HCT116 (cell line): ENCODE measurements at regions not wholly inside any gene's neighbourhood (a gene's known extent, or its start where the extent isn't known, plus 50 kb on each side); places are given as distances from the start of the nearest gene placed in this dataset.

Experiments used
- ATAC-seq: fragments of 200-7000 bp; cut with Tn5 transposase; 2 replicates; pipeline ENCODE4 v1.9.1; 2020; ENCODE audit warnings: mild to moderate bottlenecking, moderate library complexity
- BruUV-seq: library from RNA; stranded (reverse); fragments of 400-500 nt; replicated peaks from 2 replicates; lab custom pipeline; 2021; lab: Mats Ljungman, UMichigan
- CTCF ChIA-PET: fragments of 300-600 bp; sonication (Branson Sonifier 250); formaldehyde crosslinking; loops from one replicate; lab custom pipeline; 2021; ENCODE audit warnings: antibody characterized with exemption; lab: Charles Lee
- POLR2A ChIA-PET: fragments of 300-600, 350-600 bp; sonication (Branson Sonifier 250); formaldehyde crosslinking; loops from one replicate; lab custom pipeline; 2021; ENCODE audit warnings: antibody characterized with exemption; lab: Charles Lee
- RAD21 ChIA-PET, 2 experiments: fragments of 300-600 bp; sonication (Branson Sonifier 250); formaldehyde crosslinking; loops; one replicate each; lab custom pipeline; 2023; ENCODE audit warnings: low total read pairs in 2 of 2; ENCODE audit not compliant: uncharacterized antibody in 2 of 2, unreplicated experiment in 2 of 2, low non-redundant PET in 1 of 2; lab: Charles Lee
- DNase-seq: peaks from one replicate; pipeline ENCODE4 v3.0.0-alpha.2; 2010; ENCODE audit warnings: low read depth, low spot score
- H2AFZ ChIP-seq: fragments of 200-600 bp; shearing (Covaris generic), sonication (generic); 2 replicates; pipeline ENCODE4 v1.6.1; 2017; ENCODE audit warnings: low read depth, mixed run types, mixed read lengths, antibody characterized with exemption, low read length; ENCODE audit not compliant: poor library complexity, severe bottlenecking
- H3K27ac ChIP-seq: 2 replicates; pipeline ENCODE4 v1.5.1; 2012; ENCODE audit warnings: low read depth, low read length
- H3K27me3 ChIP-seq: fragments of 200-600 bp; sonication (generic); 2 replicates; pipeline ENCODE4 v1.6.1; 2016; ENCODE audit warnings: mixed run types, low read length, mixed read lengths; ENCODE audit not compliant: insufficient read depth
- H3K36me3 ChIP-seq, 2 experiments: fragments of 200-500 bp in 1 of 2; fragments of 200-600 bp in 1 of 2; sonication (Bioruptor generic) in 1 of 2; sonication (generic) in 1 of 2; 2 replicates each; pipeline versions ENCODE4 v1.5.1 to v1.6.1; 2014 to 2016; ENCODE audit warnings: low read length in 2 of 2, inconsistent platforms in 1 of 2, mixed read lengths in 1 of 2, mixed run types in 1 of 2; ENCODE audit not compliant: insufficient read depth in 2 of 2, control insufficient read depth in 1 of 2
- H3K4me1 ChIP-seq, 2 experiments: fragments of 200-600 bp in 1 of 2; sonication (generic) in 1 of 2; 2 replicates each; pipeline versions ENCODE4 v1.5.1 to v1.6.1; 2012 to 2017; ENCODE audit warnings: low read length in 2 of 2, inconsistent platforms in 1 of 2, mild to moderate bottlenecking in 1 of 2, mixed read lengths in 1 of 2, mixed run types in 1 of 2, moderate library complexity in 1 of 2; ENCODE audit not compliant: insufficient read depth in 2 of 2, control insufficient read depth in 1 of 2
- H3K4me2 ChIP-seq: fragments of 200-600 bp; sonication (generic); 2 replicates; pipeline ENCODE4 v1.6.1; 2017; ENCODE audit warnings: mixed run types, low read length, mixed read lengths
- H3K4me3 ChIP-seq, 2 experiments: fragments of 200-600 bp in 1 of 2; sonication (generic) in 1 of 2; replicated peaks in 1 of 2; 2 replicates each; pipeline ENCODE4 v1.5.1; 2011 to 2016; ENCODE audit warnings: low read length in 2 of 2, control low read depth in 1 of 2, low read depth in 1 of 2, mild to moderate bottlenecking in 1 of 2, mixed read lengths in 1 of 2, mixed run types in 1 of 2
- H3K79me2 ChIP-seq: fragments of 200-600 bp; sonication (generic); 2 replicates; pipeline ENCODE4 v1.6.1; 2017; ENCODE audit warnings: mild to moderate bottlenecking, mixed run types, low read length, moderate library complexity, mixed read lengths; ENCODE audit not compliant: insufficient read depth
- H3K9ac ChIP-seq: fragments of 200-600 bp; sonication (generic); 2 replicates; pipeline ENCODE4 v1.6.1; 2016; ENCODE audit warnings: low read length, mixed read lengths
- H3K9me2 ChIP-seq: fragments of 200-600 bp; sonication (generic), shearing (Covaris generic); 2 replicates; pipeline ENCODE4 v1.6.1; 2017; ENCODE audit warnings: mixed run types, mild to moderate bottlenecking, moderate library complexity; ENCODE audit not compliant: insufficient read depth
- H3K9me3 ChIP-seq, 2 experiments: fragments of 200-500 bp in 1 of 2; fragments of 200-600 bp in 1 of 2; sonication (Bioruptor generic) in 1 of 2; sonication (generic) in 1 of 2; 2 replicates each; pipeline ENCODE4 v1.6.1; 2014 to 2017; ENCODE audit warnings: low read length in 2 of 2, mixed read lengths in 2 of 2, inconsistent platforms in 1 of 2, low read depth in 1 of 2, mild to moderate bottlenecking in 1 of 2, mixed run types in 1 of 2, moderate library complexity in 1 of 2; ENCODE audit not compliant: control insufficient read depth in 1 of 2, insufficient read depth in 1 of 2
- H4K20me1 ChIP-seq: fragments of 200-600 bp; sonication (generic), shearing (Covaris generic); 2 replicates; pipeline ENCODE4 v1.6.1; 2017; ENCODE audit warnings: mixed run types, mild to moderate bottlenecking, moderate library complexity; ENCODE audit not compliant: insufficient read depth
- CEBPB ChIP-seq: IDR thresholded peaks from 2 replicates; pipeline ENCODE4 v1.6.1; 2012; ENCODE audit warnings: low read depth
- EGR1 ChIP-seq: IDR thresholded peaks from 2 replicates; pipeline ENCODE4 v1.6.1; 2012; ENCODE audit warnings: low read depth
- ELF1 ChIP-seq: IDR thresholded peaks from 2 replicates; pipeline ENCODE4 v1.6.1; 2012; ENCODE audit warnings: low read depth, borderline replicate concordance
- EZH2phosphoT487 ChIP-seq: fragments of 200-600 bp; IDR thresholded peaks from 2 replicates; pipeline ENCODE4 v1.6.1; 2018; ENCODE audit warnings: antibody characterized with exemption, borderline replicate concordance
- FOSL1 ChIP-seq: IDR thresholded peaks from 2 replicates; pipeline ENCODE4 v1.6.1; 2012; ENCODE audit warnings: low read depth
- JUND ChIP-seq: IDR thresholded peaks from 2 replicates; pipeline ENCODE4 v1.6.1; 2012
- MAX ChIP-seq: IDR thresholded peaks from 2 replicates; pipeline ENCODE4 v1.6.1; 2012
- POLR2A ChIP-seq: IDR thresholded peaks from 2 replicates; pipeline ENCODE4 v1.7.0; 2011; ENCODE audit warnings: borderline replicate concordance; ENCODE audit not compliant: insufficient read depth, insufficient read length; ENCODE audit errors: extremely low read depth
- RAD21 ChIP-seq: IDR thresholded peaks from 2 replicates; pipeline ENCODE4 v1.6.1; 2012; ENCODE audit warnings: low read depth, mild to moderate bottlenecking
- REST ChIP-seq: IDR thresholded peaks from 2 replicates; pipeline ENCODE4 v1.6.1; 2012; ENCODE audit warnings: low read depth
- SRF ChIP-seq: IDR thresholded peaks from 2 replicates; pipeline ENCODE4 v1.6.1; 2012; ENCODE audit warnings: low read depth
- TCF7L2 ChIP-seq: IDR thresholded peaks from 2 replicates; pipeline ENCODE4 v1.7.0; 2011; ENCODE audit warnings: borderline replicate concordance, inconsistent platforms; ENCODE audit not compliant: insufficient read depth, insufficient read length; ENCODE audit errors: extremely low read depth
- YY1 ChIP-seq: IDR thresholded peaks from 2 replicates; pipeline ENCODE4 v1.6.1; 2011; ENCODE audit warnings: low read length, low read depth, moderate library complexity, mild to moderate bottlenecking; ENCODE audit not compliant: insufficient replicate concordance; ENCODE audit errors: extremely low read depth
- ZNF274 ChIP-seq: fragments of 200-500 bp; sonication (Bioruptor generic); IDR thresholded peaks from 2 replicates; pipeline ENCODE4 v1.6.1; 2014; ENCODE audit warnings: mild to moderate bottlenecking, low read depth, low read length, inconsistent platforms
- intact Hi-C: fragments of 100-400 bp; cut with micrococcal nuclease; formaldehyde crosslinking; loops from 2 replicates; pipeline ENCODE4 v1.10.0; 2022
- TF ChIP-seq, protein P1 (sequence below): IDR thresholded peaks from 2 replicates; pipeline ENCODE4 v1.6.1; 2012
- TF ChIP-seq, protein P2 (sequence below): IDR thresholded peaks from 2 replicates; pipeline ENCODE4 v1.6.1; 2011; ENCODE audit warnings: mild to moderate bottlenecking, low read length, moderate library complexity; ENCODE audit not compliant: insufficient replicate concordance; ENCODE audit errors: extremely low read depth

- Histone ChIP-seq H3K9me3 (no peaks in the 10 kb centered on the region), H3K27ac (no peak overlapping the region), H3K4me2 (no peak overlapping the region), H4K20me1 (no peaks in the 10 kb centered on the region), H3K27me3 (no peaks in the 10 kb centered on the region), H3K4me1 (0 out of 4 replicates have a peak, but pooled peaks cover 0 to 3% of the 10 kb centered on the region in 2 experiments), H3K79me2 (no peaks in the 10 kb centered on the region), H3K9me2 (no peaks in the 10 kb centered on the region), H3K9ac (no peak overlapping the region), H3K4me3 (no peak overlapping the region), H3K36me3 (no peaks in the 10 kb centered on the region), H2AFZ (peak overlapping the region; percentile 39)
- ChIA-PET CTCF (no interaction called here), RAD21 (no interaction called here), POLR2A (no interaction called here)
- TF ChIP-seq EGR1 (no peak), TCF7L2 (no peak), YY1 (no peak), FOSL1 (peak; percentile 36; the same call in 1 of the 2 replicates)
- intact Hi-C loops: no loop called here
- ATAC-seq (no peak), DNase-seq (peak; percentile 13)
- no TSS peak for BruUV-seq
Measured at GRCh38 chr7:81111358-81111757, 192.5 kb upstream of the SEMA3C start.

- BruUV-seq: no TSS peak
- ChIA-PET CTCF (no interaction called here), RAD21 (no interaction called here), POLR2A (no interaction called here)
- Histone ChIP-seq H3K27ac (no peak overlapping the region), H3K4me2 (no peak overlapping the region), H3K79me2 (no peaks in the 10 kb centered on the region), H3K9me3 (no peaks in the 10 kb centered on the region), H3K4me1 (0 out of 4 replicates have a peak, but pooled peaks cover 0 to 3% of the 10 kb centered on the region in 2 experiments), H3K4me3 (no peak overlapping the region), H3K9me2 (no peaks in the 10 kb centered on the region), H3K27me3 (no peaks in the 10 kb centered on the region), H2AFZ (peak overlapping the region; percentile 49), H4K20me1 (no peaks in the 10 kb centered on the region), H3K36me3 (no peaks in the 10 kb centered on the region), H3K9ac (no peak overlapping the region)
- intact Hi-C loops: no loop called here
- DNase-seq (no peak), ATAC-seq (no peak)
- TF ChIP-seq REST (no peak), TCF7L2 (no peak), RAD21 (no peak), ZNF274 (no peak), YY1 (no peak), POLR2A (no peak), CEBPB (no peak), MAX (no peak), EZH2phosphoT487 (no peak), ELF1 (no peak), SRF (no peak), JUND (no peak)
- TF ChIP-seq, protein P1, sequence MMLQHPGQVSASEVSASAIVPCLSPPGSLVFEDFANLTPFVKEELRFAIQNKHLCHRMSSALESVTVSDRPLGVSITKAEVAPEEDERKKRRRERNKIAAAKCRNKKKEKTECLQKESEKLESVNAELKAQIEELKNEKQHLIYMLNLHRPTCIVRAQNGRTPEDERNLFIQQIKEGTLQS: no peak
- TF ChIP-seq, protein P2, sequence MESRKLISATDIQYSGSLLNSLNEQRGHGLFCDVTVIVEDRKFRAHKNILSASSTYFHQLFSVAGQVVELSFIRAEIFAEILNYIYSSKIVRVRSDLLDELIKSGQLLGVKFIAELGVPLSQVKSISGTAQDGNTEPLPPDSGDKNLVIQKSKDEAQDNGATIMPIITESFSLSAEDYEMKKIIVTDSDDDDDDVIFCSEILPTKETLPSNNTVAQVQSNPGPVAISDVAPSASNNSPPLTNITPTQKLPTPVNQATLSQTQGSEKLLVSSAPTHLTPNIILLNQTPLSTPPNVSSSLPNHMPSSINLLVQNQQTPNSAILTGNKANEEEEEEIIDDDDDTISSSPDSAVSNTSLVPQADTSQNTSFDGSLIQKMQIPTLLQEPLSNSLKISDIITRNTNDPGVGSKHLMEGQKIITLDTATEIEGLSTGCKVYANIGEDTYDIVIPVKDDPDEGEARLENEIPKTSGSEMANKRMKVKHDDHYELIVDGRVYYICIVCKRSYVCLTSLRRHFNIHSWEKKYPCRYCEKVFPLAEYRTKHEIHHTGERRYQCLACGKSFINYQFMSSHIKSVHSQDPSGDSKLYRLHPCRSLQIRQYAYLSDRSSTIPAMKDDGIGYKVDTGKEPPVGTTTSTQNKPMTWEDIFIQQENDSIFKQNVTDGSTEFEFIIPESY: no peak
Measured at GRCh38 chr7:81110673-81111072, 191.8 kb upstream of the SEMA3C start.
